ENCODE measurements at regions not wholly inside any gene's neighbourhood (a gene's known extent, or its start where the extent isn't known, plus 50 kb on each side); places are given as distances from the start of the nearest gene placed in this dataset.
"Not testable (repeated sequence)": the region's sequence is repeated elsewhere in the genome, so short reads cannot be mapped to it uniquely, and the experiment has no call there.

GRCh38 chr12:131192951-131193350, 239.2 kb downstream of the ADGRD1 start:
- no peak for TF ChIP-seq ZNF274 (IDR thresholded peaks at IDR 0.05; ENCODE audit: low read depth, low read length)
- no peak overlapping the region for H3K4me3 ChIP-seq (ENCODE audit: low read length)

- H3K4me3 ChIP-seq (ENCODE audit: low read length): no peak overlapping the region
- no peak for TF ChIP-seq ZNF274 (IDR thresholded peaks at IDR 0.05; ENCODE audit: low read depth, low read length)
Measured at GRCh38 chr12:131194166-131194565, 240.5 kb downstream of the ADGRD1 start.

- no peak for TF ChIP-seq ZNF274 (IDR thresholded peaks at IDR 0.05; ENCODE audit: low read depth, low read length)
- no peak overlapping the region for H3K4me3 ChIP-seq (ENCODE audit: low read length)
Measured at GRCh38 chr12:131195796-131196195, 242.1 kb downstream of the ADGRD1 start.

- no peak for TF ChIP-seq ZNF274 (IDR thresholded peaks at IDR 0.05; ENCODE audit: low read depth, low read length)
- no peak overlapping the region for H3K4me3 ChIP-seq (ENCODE audit: low read length)
Measured at GRCh38 chr12:131196220-131196619, 242.5 kb downstream of the ADGRD1 start.

- TF ChIP-seq ZNF274 (IDR thresholded peaks at IDR 0.05; ENCODE audit: low read depth, low read length): no peak
- no peak overlapping the region for H3K4me3 ChIP-seq (ENCODE audit: low read length)
Measured at GRCh38 chr12:131197490-131197889, 243.8 kb downstream of the ADGRD1 start.

- TF ChIP-seq ZNF274 (IDR thresholded peaks at IDR 0.05; ENCODE audit: low read depth, low read length): no peak
- no peak overlapping the region for H3K4me3 ChIP-seq (ENCODE audit: low read length)
Measured at GRCh38 chr12:131199221-131199620, 245.5 kb downstream of the ADGRD1 start.

- not testable (repeated sequence) for H3K4me3 ChIP-seq (ENCODE audit: low read length)
Measured at GRCh38 chr12:131201912-131202311, 248.2 kb downstream of the ADGRD1 start.

GRCh38 chr12:131202592-131203378, 249.1 kb downstream of the ADGRD1 start:
- no peak for TF ChIP-seq ZNF274 (IDR thresholded peaks at IDR 0.05; ENCODE audit: low read depth, low read length)
- no peak overlapping the region for H3K4me3 ChIP-seq (ENCODE audit: low read length)

GRCh38 chr12:131203666-131204415, 250.1 kb downstream of the ADGRD1 start:
- TF ChIP-seq ZNF274 (IDR thresholded peaks at IDR 0.05; ENCODE audit: low read depth, low read length): no peak
- H3K4me3 ChIP-seq (ENCODE audit: low read length): no peak overlapping the region

- no peak overlapping the region for H3K4me3 ChIP-seq (ENCODE audit: low read length)
- TF ChIP-seq ZNF274 (IDR thresholded peaks at IDR 0.05; ENCODE audit: low read depth, low read length): no peak
Measured at GRCh38 chr12:131204416-131205274, 250.9 kb downstream of the ADGRD1 start.

- H3K4me3 ChIP-seq (ENCODE audit: low read length): not testable (repeated sequence)
Measured at GRCh38 chr12:131205275-131205933, 251.7 kb downstream of the ADGRD1 start.

GRCh38 chr12:131206630-131207299, 253.1 kb downstream of the ADGRD1 start:
- not testable (repeated sequence) for H3K4me3 ChIP-seq (ENCODE audit: low read length)

GRCh38 chr12:131207300-131207660, 253.6 kb downstream of the ADGRD1 start:
- not testable (repeated sequence) for H3K4me3 ChIP-seq (ENCODE audit: low read length)

GRCh38 chr12:131207841-131208240, 254.1 kb downstream of the ADGRD1 start:
- not testable (repeated sequence) for H3K4me3 ChIP-seq (ENCODE audit: low read length)

Measured in GM08714 (cell line).